Neuron (in vitro differentiated cells): ENCODE measurements at regions not wholly inside any gene's neighbourhood (a gene's known extent, or its start where the extent isn't known, plus 50 kb on each side); places are given as distances from the start of the nearest gene placed in this dataset.
"Not testable (repeated sequence)": the region's sequence is repeated elsewhere in the genome, so short reads cannot be mapped to it uniquely, and the experiment has no call there.

Experiments
- H2AFZ ChIP-seq: one replicate; pipeline ENCODE4 v1.6.1; 2013; ENCODE audit warnings: low read depth, mild to moderate bottlenecking, inconsistent platforms, low read length, moderate library complexity
- H3K27me3 ChIP-seq: one replicate; pipeline ENCODE4 v1.6.1; 2013; ENCODE audit warnings: low read length; ENCODE audit not compliant: insufficient read depth
- H3K36me3 ChIP-seq: one replicate; pipeline ENCODE4 v1.6.1; 2013; ENCODE audit warnings: low read length; ENCODE audit not compliant: insufficient read depth
- H3K4me1 ChIP-seq: one replicate; pipeline ENCODE4 v1.6.1; 2013; ENCODE audit warnings: low read length; ENCODE audit not compliant: insufficient read depth
- H3K4me3 ChIP-seq: 2 replicates; pipeline ENCODE4 v1.5.1; 2013; ENCODE audit warnings: mild to moderate bottlenecking, low read length, moderate library complexity
- H3K9me3 ChIP-seq: one replicate; pipeline ENCODE4 v1.6.1; 2013; ENCODE audit warnings: low read length

GRCh38 chr17:72467841-72468653 is 347.2 kb downstream of the SOX9 start:
- Histone ChIP-seq H3K4me1 (peaks cover 9% of the 10 kb centered on the region), H3K4me3 (no peak overlapping the region), H3K36me3 (no peaks in the 10 kb centered on the region)

GRCh38 chr17:72468841-72469240 is 348.0 kb downstream of the SOX9 start:
- no peak overlapping the region for H3K4me3 ChIP-seq
- H2AFZ ChIP-seq = no peak overlapping the region
- no peaks in the 10 kb centered on the region for H3K9me3 ChIP-seq
- no peaks in the 10 kb centered on the region for H3K27me3 ChIP-seq
- peaks cover 9% of the 10 kb centered on the region for H3K4me1 ChIP-seq
- H3K36me3 ChIP-seq = no peaks in the 10 kb centered on the region

More at GRCh38 chr17:72467841-72468653, 347.2 kb downstream of the SOX9 start:
- Histone ChIP-seq H2AFZ (no peak overlapping the region), H3K27me3 (no peaks in the 10 kb centered on the region), H3K9me3 (peaks cover 3% of the 10 kb centered on the region)

DNA sequence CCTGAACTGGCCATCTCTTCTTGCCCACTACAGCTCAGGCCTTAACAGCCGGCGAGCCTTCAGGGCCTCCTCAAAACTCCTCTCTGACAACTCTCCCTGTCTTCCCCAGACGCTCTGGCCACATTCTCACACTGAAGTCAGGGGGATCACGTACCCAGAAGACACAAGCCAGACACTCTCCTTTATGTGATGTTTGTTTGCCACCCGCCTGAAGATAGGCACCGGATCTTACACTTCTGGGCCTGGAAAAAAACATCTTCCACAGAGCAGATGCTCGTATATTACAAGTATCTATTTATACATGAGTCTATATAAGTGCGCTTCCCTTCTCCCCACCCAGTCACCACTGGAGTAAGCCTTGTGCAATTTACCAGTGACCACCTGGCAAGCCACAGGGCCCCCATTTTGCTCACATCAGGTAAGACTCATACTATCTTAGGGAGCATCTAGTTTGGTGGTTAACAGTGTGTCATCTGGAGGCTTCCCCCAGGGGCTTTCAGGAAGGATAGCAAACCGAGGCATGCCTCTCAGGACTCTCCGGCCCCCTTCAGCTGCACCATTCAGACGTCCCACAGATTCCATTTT is 349.4 kb downstream of the SOX9 start:
- Histone ChIP-seq H2AFZ (no peak overlapping the region), H3K36me3 (no peaks in the 10 kb centered on the region), H3K4me3 (no peak overlapping the region), H3K4me1 (peaks cover 9% of the 10 kb centered on the region), H3K9me3 (no peaks in the 10 kb centered on the region), H3K27me3 (no peaks in the 10 kb centered on the region)

DNA sequence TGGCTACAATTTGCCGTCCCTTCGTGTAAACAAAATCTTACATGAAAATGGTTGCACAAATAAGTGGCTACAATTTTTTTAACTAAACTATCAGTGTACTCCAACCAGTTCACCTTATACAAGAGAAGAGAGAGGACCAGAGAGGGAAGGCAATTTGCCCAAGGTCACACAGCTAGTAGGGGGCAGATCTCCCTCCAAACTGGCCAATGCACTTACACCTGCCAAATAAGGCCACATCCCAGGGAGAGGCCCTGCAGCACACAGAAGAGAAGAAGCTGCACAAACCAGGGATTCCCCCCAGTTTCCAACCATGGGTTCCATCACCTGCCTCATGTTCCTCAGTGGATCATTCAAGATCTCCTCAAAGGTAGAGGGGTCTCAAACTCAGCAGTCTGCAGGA is 349.9 kb downstream of the SOX9 start:
- Histone ChIP-seq H2AFZ (no peak overlapping the region), H3K4me1 (peaks cover 4% of the 10 kb centered on the region), H3K9me3 (no peaks in the 10 kb centered on the region), H3K4me3 (no peak overlapping the region), H3K27me3 (no peaks in the 10 kb centered on the region), H3K36me3 (no peaks in the 10 kb centered on the region)

DNA sequence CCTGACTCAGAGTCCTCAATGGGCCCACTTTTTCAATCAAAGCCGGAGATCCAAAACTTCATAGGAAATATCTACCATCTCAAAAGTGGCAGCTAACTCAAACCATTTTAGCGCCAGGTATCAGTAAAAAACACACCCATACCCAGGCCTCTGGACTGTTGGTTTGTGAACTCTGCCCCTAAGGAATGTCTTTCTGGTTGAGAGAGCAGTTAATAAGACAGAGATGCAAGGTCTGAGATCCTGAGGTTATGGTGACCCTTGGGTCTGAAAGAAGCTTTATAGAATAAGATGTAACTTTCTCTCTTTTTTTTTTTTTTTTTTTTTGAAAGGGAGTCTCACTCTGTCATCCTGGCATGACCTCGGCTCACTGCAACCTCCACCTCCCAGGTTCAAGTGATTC is 350.5 kb downstream of the SOX9 start:
- Histone ChIP-seq H3K4me1 (no peaks in the 10 kb centered on the region), H2AFZ (no peak overlapping the region)

DNA sequence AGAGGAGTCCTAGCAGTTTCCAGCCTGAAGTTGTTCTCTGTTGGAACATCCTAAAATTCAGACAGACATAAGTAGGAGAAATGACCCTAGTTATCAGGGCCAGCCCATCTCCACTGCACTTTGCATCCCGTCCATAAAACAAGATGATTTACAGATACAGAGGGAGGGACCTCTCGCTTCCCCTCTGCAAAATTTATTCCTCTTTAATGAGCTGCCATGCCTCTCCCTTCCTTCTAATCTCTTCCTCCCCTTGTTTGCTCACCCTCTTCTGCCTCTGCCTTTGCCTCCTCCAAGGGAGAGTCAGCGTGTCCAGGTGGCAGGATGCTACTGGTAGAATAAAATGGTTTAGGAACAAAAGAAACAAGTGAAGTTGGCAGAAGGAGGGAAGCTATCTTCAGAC is 351.3 kb downstream of the SOX9 start:
- Histone ChIP-seq H2AFZ (no peak overlapping the region), H3K36me3 (no peaks in the 10 kb centered on the region), H3K4me1 (peaks cover 5% of the 10 kb centered on the region), H3K27me3 (no peaks in the 10 kb centered on the region), H3K4me3 (no peak overlapping the region), H3K9me3 (no peaks in the 10 kb centered on the region)

More for the DNA sequence above, 350.5 kb downstream of the SOX9 start:
- H3K27me3 ChIP-seq = no peaks in the 10 kb centered on the region
- no peaks in the 10 kb centered on the region for H3K9me3 ChIP-seq
- no peak overlapping the region for H3K4me3 ChIP-seq
- no peaks in the 10 kb centered on the region for H3K36me3 ChIP-seq

- not testable (repeated sequence) for H3K27me3 ChIP-seq, H3K9me3 ChIP-seq, H2AFZ ChIP-seq, H3K36me3 ChIP-seq, H3K4me3 ChIP-seq, H3K4me1 ChIP-seq
These were observed 352.1 kb downstream of the SOX9 start for GRCh38 chr17:72472853-72473390.

- Histone ChIP-seq H3K36me3 (no peaks in the 10 kb centered on the region), H3K4me1 (peaks cover 7% of the 10 kb centered on the region), H2AFZ (no peak overlapping the region), H3K9me3 (no peaks in the 10 kb centered on the region), H3K4me3 (no peak overlapping the region), H3K27me3 (no peaks in the 10 kb centered on the region)
These were observed 353.4 kb downstream of the SOX9 start for GRCh38 chr17:72474243-72474642.

- no peak overlapping the region for H2AFZ ChIP-seq
- H3K27me3 ChIP-seq = no peaks in the 10 kb centered on the region
- no peaks in the 10 kb centered on the region for H3K36me3 ChIP-seq
- no peak overlapping the region for H3K4me3 ChIP-seq
- H3K9me3 ChIP-seq = no peaks in the 10 kb centered on the region
- peaks cover 7% of the 10 kb centered on the region for H3K4me1 ChIP-seq
These were observed 354.1 kb downstream of the SOX9 start for GRCh38 chr17:72474719-72475477.

DNA sequence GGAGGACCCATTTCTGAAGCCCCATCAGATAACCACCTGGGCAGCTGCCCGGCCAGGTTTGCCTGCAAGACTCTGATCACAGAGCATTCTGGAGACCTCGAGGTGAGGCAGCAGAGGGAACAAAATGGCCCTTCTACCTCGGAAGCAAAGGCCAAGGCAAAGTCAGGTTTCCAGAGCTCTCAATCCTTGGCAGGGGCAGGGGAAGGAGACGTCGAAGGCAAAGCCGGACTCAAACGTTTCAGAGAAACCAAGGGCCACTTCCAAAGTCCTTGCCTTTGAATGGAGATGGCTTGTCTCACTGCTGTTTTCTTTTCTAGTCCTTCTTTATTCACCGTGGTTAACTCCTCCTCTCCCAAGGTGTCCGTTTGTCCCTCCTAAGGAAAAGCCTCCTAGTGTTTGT is 355.3 kb downstream of the SOX9 start:
- no peak overlapping the region for H3K4me3 ChIP-seq
- H2AFZ ChIP-seq = no peak overlapping the region
- peaks cover 7% of the 10 kb centered on the region for H3K4me1 ChIP-seq
- no peaks in the 10 kb centered on the region for H3K36me3 ChIP-seq
- no peaks in the 10 kb centered on the region for H3K27me3 ChIP-seq
- H3K9me3 ChIP-seq = no peaks in the 10 kb centered on the region

DNA sequence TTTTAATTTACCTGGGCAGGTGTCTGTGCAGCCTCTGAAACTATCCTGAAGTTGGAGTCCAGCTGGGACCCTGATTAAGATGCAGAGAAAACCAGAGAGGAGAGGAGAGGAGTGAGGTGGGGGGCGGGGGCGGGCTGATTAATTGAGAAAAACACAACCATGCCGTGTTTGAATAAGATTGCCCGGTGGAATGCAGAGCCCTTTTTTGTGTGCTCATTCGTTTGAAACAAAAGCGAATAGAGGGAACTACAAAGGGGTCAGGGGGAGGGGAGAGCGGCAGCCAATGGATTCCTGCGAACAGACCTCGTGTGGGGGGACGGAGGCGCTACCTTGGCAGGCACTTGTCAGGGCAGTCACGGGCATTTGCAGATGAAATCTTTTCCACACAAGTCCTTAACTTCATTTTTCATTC is 355.8 kb downstream of the SOX9 start:
- H3K36me3 ChIP-seq = no peaks in the 10 kb centered on the region
- H3K4me3 ChIP-seq = no peak overlapping the region
- H3K27me3 ChIP-seq = no peaks in the 10 kb centered on the region
- H3K4me1 ChIP-seq = peaks cover 7% of the 10 kb centered on the region
- no peak overlapping the region for H2AFZ ChIP-seq
- no peaks in the 10 kb centered on the region for H3K9me3 ChIP-seq

DNA sequence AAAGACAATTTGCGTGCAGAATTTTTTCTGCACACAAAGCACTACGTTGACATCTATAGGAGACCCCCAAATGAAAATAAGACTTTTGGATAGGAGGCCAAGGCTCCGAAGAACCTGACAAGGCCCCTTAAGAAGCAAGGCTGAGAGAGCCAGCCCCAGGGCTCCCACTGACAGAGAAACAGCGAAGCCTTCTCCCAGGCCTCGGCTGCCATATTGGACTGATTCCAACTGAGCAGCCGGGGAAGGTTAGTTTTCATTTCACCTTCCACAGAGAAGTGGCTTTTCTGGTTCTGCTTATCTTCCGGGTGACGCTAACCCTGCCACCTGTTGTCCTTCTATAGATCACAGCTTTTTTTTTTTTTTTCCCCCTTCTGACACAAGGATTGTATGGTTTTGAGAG is 356.7 kb downstream of the SOX9 start:
- Histone ChIP-seq H3K27me3 (no peaks in the 10 kb centered on the region), H3K4me1 (peaks cover 7% of the 10 kb centered on the region), H2AFZ (no peak overlapping the region), H3K9me3 (no peaks in the 10 kb centered on the region), H3K36me3 (no peaks in the 10 kb centered on the region), H3K4me3 (no peak overlapping the region)

DNA sequence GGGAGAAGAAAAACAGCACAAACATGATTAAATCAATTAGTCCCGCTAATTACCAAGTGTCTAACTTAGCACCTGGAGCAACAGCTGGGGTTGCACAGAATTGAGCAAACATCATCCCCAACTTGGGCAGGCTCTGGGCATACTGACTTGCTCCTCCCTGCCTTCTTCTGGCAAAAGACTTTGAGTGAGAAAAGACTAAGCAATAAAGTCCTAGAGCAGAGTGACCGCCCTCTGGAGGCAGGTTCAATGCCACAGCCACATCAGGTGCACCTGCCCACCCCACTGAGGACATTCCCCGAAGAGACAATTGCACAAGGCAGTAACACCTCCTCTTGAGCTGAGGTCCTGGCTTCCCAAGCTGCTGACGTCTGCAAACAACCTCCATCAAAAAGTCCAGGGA is 358.3 kb downstream of the SOX9 start:
- no peaks in the 10 kb centered on the region for H3K36me3 ChIP-seq
- H2AFZ ChIP-seq = no peak overlapping the region
- peaks cover 7% of the 10 kb centered on the region for H3K4me1 ChIP-seq
- H3K9me3 ChIP-seq = no peaks in the 10 kb centered on the region
- no peaks in the 10 kb centered on the region for H3K27me3 ChIP-seq
- H3K4me3 ChIP-seq = no peak overlapping the region
